ENCODE measurements at regions not wholly inside any gene's neighbourhood (a gene's known extent, or its start where the extent isn't known, plus 50 kb on each side); places are given as distances from the start of the nearest gene placed in this dataset.

GRCh38 chr18:46366751-46367376, 262.7 kb downstream of the HAUS1 start:
- TF ChIP-seq CTCF (IDR thresholded peaks at IDR 0.05) (no peak), POLR2A (IDR thresholded peaks at IDR 0.05) (no peak)

All from thyroid gland (tissue), 4 donors.